Calu3 (cell line): ENCODE measurements at regions not wholly inside any gene's neighbourhood (a gene's known extent, or its start where the extent isn't known, plus 50 kb on each side); places are given as distances from the start of the nearest gene placed in this dataset.

ENCODE experiments used
- BruUV-seq: library from RNA; stranded (reverse); fragments of 400-500 nt; replicated peaks from 2 replicates; lab custom pipeline; 2021; lab: Mats Ljungman, UMichigan
- CTCF ChIA-PET: fragments of 300-600 bp; sonication (Branson Sonifier 250); formaldehyde crosslinking; loops from one replicate; lab custom pipeline; 2022; ENCODE audit warnings: antibody characterized with exemption; lab: Charles Lee
- DNase-seq: peaks from one replicate; pipeline ENCODE4 v3.0.0; 2022
- H3K27ac Mint-ChIP-seq: one replicate; pipeline ENCODE4 v1.8.0; 2022; ENCODE audit warnings: mixed read lengths; ENCODE audit not compliant: unreplicated experiment
- H3K27me3 Mint-ChIP-seq: one replicate; pipeline ENCODE4 v1.8.0; 2022; ENCODE audit warnings: mixed read lengths; ENCODE audit not compliant: unreplicated experiment
- H3K36me3 Mint-ChIP-seq: one replicate; pipeline ENCODE4 v1.8.0; 2022; ENCODE audit warnings: mild to moderate bottlenecking, moderate library complexity, mixed read lengths; ENCODE audit not compliant: insufficient read depth, unreplicated experiment
- H3K4me1 Mint-ChIP-seq: one replicate; pipeline ENCODE4 v1.8.0; 2022; ENCODE audit warnings: mild to moderate bottlenecking, low read depth, mixed read lengths; ENCODE audit not compliant: unreplicated experiment
- H3K4me3 Mint-ChIP-seq: one replicate; pipeline ENCODE4 v1.8.0; 2022; ENCODE audit warnings: mild to moderate bottlenecking, low read depth, moderate library complexity, mixed read lengths; ENCODE audit not compliant: unreplicated experiment
- H3K9me3 Mint-ChIP-seq: one replicate; pipeline ENCODE4 v1.8.0; 2022; ENCODE audit warnings: low read depth, mixed read lengths; ENCODE audit not compliant: unreplicated experiment
- CTCF ChIP-seq: fragments of 200-600 bp; IDR thresholded peaks from one replicate; pipeline ENCODE4 v1.8.0; 2022; ENCODE audit warnings: antibody characterized with exemption; ENCODE audit not compliant: unreplicated experiment
- intact Hi-C: fragments of 100-400 bp; cut with micrococcal nuclease; formaldehyde crosslinking; loops from one replicate; pipeline ENCODE4 v1.10.0; 2022; ENCODE audit not compliant: unreplicated experiment

DNA sequence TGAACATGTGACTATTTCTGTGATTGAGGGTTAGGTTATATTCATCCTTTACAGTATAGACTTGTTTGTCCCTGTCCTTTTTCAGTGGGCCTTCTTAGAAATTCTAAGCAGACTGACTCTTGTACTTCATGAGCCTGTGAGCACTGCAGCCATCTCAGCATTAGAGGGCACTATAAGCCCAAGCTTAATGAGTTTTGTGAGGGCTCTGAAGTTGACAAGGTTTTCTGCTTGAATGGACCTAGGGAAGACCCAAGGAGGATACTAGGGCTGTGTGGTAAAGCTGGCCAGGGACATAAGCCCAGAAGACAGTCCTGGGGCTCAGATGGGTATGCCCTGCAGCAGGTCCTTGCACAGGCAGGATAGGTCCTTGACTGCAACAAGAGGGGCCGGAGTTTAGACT, 126.5 kb downstream of the MRPS30 start:
- Mint-ChIP-seq H3K4me1 (peaks cover 11% of the 10 kb centered on the region), H3K4me3 (no peak overlapping the region), H3K36me3 (no peaks in the 10 kb centered on the region), H3K9me3 (peaks cover 2% of the 10 kb centered on the region), H3K27me3 (no peaks in the 10 kb centered on the region), H3K27ac (no peak overlapping the region)
- no peak for TF ChIP-seq CTCF
- DNase-seq, result no peak
- intact Hi-C loops, result no loop called here
- no TSS peak for BruUV-seq
- CTCF ChIA-PET, result no interaction called here

GRCh38 chr5:44935871-44936270, 127.1 kb downstream of the MRPS30 start:
- CTCF ChIA-PET, result no interaction called here
- peaks cover 11% of the 10 kb centered on the region for H3K4me1 Mint-ChIP-seq
- BruUV-seq, result no TSS peak
- TF ChIP-seq CTCF, result no peak
- H3K9me3 Mint-ChIP-seq, result peaks cover 2% of the 10 kb centered on the region
- H3K4me3 Mint-ChIP-seq, result no peak overlapping the region
- H3K27me3 Mint-ChIP-seq, result no peaks in the 10 kb centered on the region
- no peak overlapping the region for H3K27ac Mint-ChIP-seq
- no peaks in the 10 kb centered on the region for H3K36me3 Mint-ChIP-seq
- DNase-seq, result no peak
- intact Hi-C loops, result no loop called here

DNA sequence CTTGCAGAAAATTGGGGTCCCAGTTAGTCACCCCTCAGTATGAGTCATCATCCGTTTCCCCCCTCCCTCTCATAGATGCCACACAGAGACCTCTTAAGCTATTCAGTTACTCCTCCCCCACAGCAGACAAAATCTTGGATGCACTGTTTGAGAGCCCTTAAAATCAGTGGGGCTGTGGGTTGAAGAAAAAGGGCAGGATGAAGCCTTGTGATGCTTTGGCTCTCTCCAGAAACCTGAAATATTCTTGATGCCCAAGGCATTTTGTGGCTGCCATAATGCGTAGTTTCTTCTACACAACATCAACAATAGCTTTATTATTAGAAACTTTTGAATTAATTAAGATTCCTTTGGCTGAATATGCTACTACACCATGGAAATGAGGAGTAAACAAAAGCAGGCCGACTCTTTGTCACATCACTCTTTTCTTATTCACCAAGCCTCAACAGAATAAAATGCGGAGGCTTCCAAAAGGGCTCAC, 133.8 kb downstream of the MRPS30 start:
- DNase-seq, result no peak
- Mint-ChIP-seq H3K4me1 (peaks cover 11% of the 10 kb centered on the region), H3K27me3 (no peaks in the 10 kb centered on the region), H3K9me3 (peaks cover 2% of the 10 kb centered on the region), H3K27ac (no peak overlapping the region), H3K4me3 (no peak overlapping the region), H3K36me3 (no peaks in the 10 kb centered on the region)
- no peak for TF ChIP-seq CTCF
- intact Hi-C loops, result no loop called here
- CTCF ChIA-PET, result no interaction called here
- no TSS peak for BruUV-seq

GRCh38 chr5:44943647-44944046, 134.9 kb downstream of the MRPS30 start:
- BruUV-seq, result no TSS peak
- Mint-ChIP-seq H3K27ac (no peak overlapping the region), H3K4me1 (peaks cover 11% of the 10 kb centered on the region), H3K36me3 (no peaks in the 10 kb centered on the region), H3K4me3 (no peak overlapping the region), H3K27me3 (no peaks in the 10 kb centered on the region), H3K9me3 (peaks cover 2% of the 10 kb centered on the region)
- intact Hi-C loops, result no loop called here
- no peak for TF ChIP-seq CTCF
- CTCF ChIA-PET, result no interaction called here
- no peak for DNase-seq

DNA sequence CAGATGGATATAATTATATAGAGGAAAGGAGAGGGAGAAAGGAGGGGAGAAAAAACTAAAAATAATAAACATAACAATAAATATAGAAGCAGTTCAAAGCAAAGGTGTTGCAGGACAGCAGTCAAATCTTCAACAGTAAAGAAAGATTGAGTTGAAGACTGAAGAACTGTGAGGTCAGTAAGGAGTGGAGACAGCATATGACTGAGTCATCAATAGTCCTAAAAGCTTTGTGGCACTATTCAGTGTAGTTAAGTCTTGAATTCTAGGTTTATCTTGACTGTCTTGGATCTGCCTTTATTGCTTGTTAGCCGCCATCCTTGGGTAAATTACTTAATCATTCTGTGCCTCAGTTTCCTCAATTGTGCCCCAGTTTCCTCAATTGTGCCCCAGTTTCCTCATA, 137.0 kb downstream of the MRPS30 start:
- no TSS peak for BruUV-seq
- no peaks in the 10 kb centered on the region for H3K27me3 Mint-ChIP-seq
- no peak for DNase-seq
- intact Hi-C loops, result no loop called here
- CTCF ChIA-PET, result no interaction called here
- no peak for TF ChIP-seq CTCF
- no peaks in the 10 kb centered on the region for H3K9me3 Mint-ChIP-seq
- H3K27ac Mint-ChIP-seq, result no peak overlapping the region
- no peak overlapping the region for H3K4me3 Mint-ChIP-seq
- no peaks in the 10 kb centered on the region for H3K36me3 Mint-ChIP-seq
- H3K4me1 Mint-ChIP-seq, result no peaks in the 10 kb centered on the region
